ENCODE measurements at regions not wholly inside any gene's neighbourhood (a gene's known extent, or its start where the extent isn't known, plus 50 kb on each side); places are given as distances from the start of the nearest gene placed in this dataset.

- H4K20me1 ChIP-seq (ENCODE audit: control insufficient read depth, insufficient read depth) = no peaks in the 10 kb centered on the region
- H3K9me3 ChIP-seq (replicated peaks; ENCODE audit: control insufficient read depth, insufficient read depth, low read length) = no peaks in the 10 kb centered on the region
- ChIA-PET CTCF (interaction anchor here (0.8 kb wide), 1 partner anchor 9 kb away, joined by 3 read pairs; no protein-coding TSS in a partner anchor), RAD21 (ENCODE audit: unreplicated experiment) (interaction anchor here (0.6 kb wide), 1 partner anchor 9 kb away, joined by 3 read pairs; no protein-coding TSS in a partner anchor), POLR2A (no interaction called here), SMC1A (ENCODE audit: uncharacterized antibody, unreplicated experiment) (no interaction called here)
- no peak overlapping the region for H3K4me3 ChIP-seq
- no peak overlapping the region for H3K9ac ChIP-seq (ENCODE audit: control insufficient read depth, insufficient read depth, low read length)
- no peak overlapping the region for H3K4me2 ChIP-seq (ENCODE audit: control insufficient read depth, insufficient read depth)
- in situ Hi-C loops (cut with MboI) (no loop called here), intact Hi-C loops (cut with micrococcal nuclease; ENCODE audit: unreplicated experiment) (no loop called here)
- no peaks in the 10 kb centered on the region for H3K4me1 ChIP-seq (ENCODE audit: control insufficient read depth, insufficient read depth, low read length)
- no peak overlapping the region for H2AFZ ChIP-seq (ENCODE audit: control insufficient read depth, low read depth, low read length)
- no peak for DNase-seq (ENCODE audit: low read depth, low spot score)
- no peaks in the 10 kb centered on the region for H3K27me3 ChIP-seq (replicated peaks in 1 of 2; ENCODE audit: control insufficient read depth in 2 of 2, insufficient read depth in 2 of 2, low read length in 1 of 2)
- no peak overlapping the region for H3K27ac ChIP-seq (ENCODE audit: control insufficient read depth, insufficient read depth)
- no peak for ATAC-seq
- H3K79me2 ChIP-seq (ENCODE audit: control insufficient read depth, insufficient read depth, low read length) = no peaks in the 10 kb centered on the region
- TF ChIP-seq NRF1 (conservative IDR thresholded peaks at IDR 0.05; ENCODE audit: low read depth, low read length) (no peak), GATAD2B (conservative IDR thresholded peaks at IDR 0.05; ENCODE audit: low read depth) (no peak), TARDBP (IDR thresholded peaks at IDR 0.05; ENCODE audit: borderline replicate concordance) (no peak), ZNF207 (IDR thresholded peaks at IDR 0.05; ENCODE audit: borderline replicate concordance) (no peak), YBX1 (IDR thresholded peaks at IDR 0.05) (no peak), ZNF592 (IDR thresholded peaks at IDR 0.05) (no peak), TCF7 (IDR thresholded peaks at IDR 0.05; ENCODE audit: borderline replicate concordance) (no peak), NR2F1 (conservative IDR thresholded peaks at IDR 0.05) (no peak), RAD51 (IDR thresholded peaks at IDR 0.05) (no peak), CHD4 (IDR thresholded peaks at IDR 0.05) (no peak), ZNF217 (IDR thresholded peaks at IDR 0.05) (no peak), NR2C2 (IDR thresholded peaks at IDR 0.05; ENCODE audit: borderline replicate concordance, control insufficient read depth, insufficient read length, low read depth) (no peak), TAF1 (IDR thresholded peaks at IDR 0.05; ENCODE audit: borderline replicate concordance, low read depth, low read length) (no peak), STAT1 (conservative IDR thresholded peaks at IDR 0.05) (no peak), FOXK2 (IDR thresholded peaks at IDR 0.05) (no peak), RELA (IDR thresholded peaks at IDR 0.05; ENCODE audit: borderline replicate concordance, partially characterized antibody) (no peak), IRF5 (IDR thresholded peaks at IDR 0.05; ENCODE audit: borderline replicate concordance) (no peak)
- BruUV-seq (replicated peaks) = no TSS peak
- no peak for FAIRE-seq
- WGBS (ENCODE audit: insufficient coverage, insufficient replicate concordance, low lambda C conversion rate, missing lambda C conversion rate) = 63% methylated on average over 3 of the region's 3 CpGs
- H3K36me3 ChIP-seq (ENCODE audit: control insufficient read depth in 2 of 2, insufficient read depth in 2 of 2, low read length in 1 of 2) = no peaks in the 10 kb centered on the region
These were observed 214.1 kb upstream of the HS3ST5 start for GRCh38 chr6:114556846-114557488.
